ENCODE measurements at regions not wholly inside any gene's neighbourhood (a gene's known extent, or its start where the extent isn't known, plus 50 kb on each side); places are given as distances from the start of the nearest gene placed in this dataset.

- no peak for TF ChIP-seq CTCF (IDR thresholded peaks at IDR 0.05; ENCODE audit: low read length, missing control alignments)
- H3K4me3 ChIP-seq (replicated peaks; ENCODE audit: low read depth, low read length): no peak overlapping the region
- no peak for DNase-seq (ENCODE audit: low read depth)
These were observed 242.3 kb upstream of the COPS8 start for GRCh38 chr2:236843161-236843968.

- TF ChIP-seq CTCF (IDR thresholded peaks at IDR 0.05; ENCODE audit: low read length, missing control alignments): no peak
- no peak for DNase-seq (ENCODE audit: low read depth)
- no peak overlapping the region for H3K4me3 ChIP-seq (replicated peaks; ENCODE audit: low read depth, low read length)
These were observed 241.0 kb upstream of the COPS8 start for GRCh38 chr2:236844711-236845110.

GRCh38 chr2:236847023-236847422, 238.7 kb upstream of the COPS8 start:
- no peak overlapping the region for H3K4me3 ChIP-seq (replicated peaks; ENCODE audit: low read depth, low read length)
- DNase-seq (ENCODE audit: low read depth): no peak
- no peak for TF ChIP-seq CTCF (IDR thresholded peaks at IDR 0.05; ENCODE audit: low read length, missing control alignments)

GRCh38 chr2:236847538-236848263, 238.0 kb upstream of the COPS8 start:
- H3K4me3 ChIP-seq (replicated peaks; ENCODE audit: low read depth, low read length): no peak overlapping the region
- DNase-seq (ENCODE audit: low read depth): no peak
- no peak for TF ChIP-seq CTCF (IDR thresholded peaks at IDR 0.05; ENCODE audit: low read length, missing control alignments)

DNA sequence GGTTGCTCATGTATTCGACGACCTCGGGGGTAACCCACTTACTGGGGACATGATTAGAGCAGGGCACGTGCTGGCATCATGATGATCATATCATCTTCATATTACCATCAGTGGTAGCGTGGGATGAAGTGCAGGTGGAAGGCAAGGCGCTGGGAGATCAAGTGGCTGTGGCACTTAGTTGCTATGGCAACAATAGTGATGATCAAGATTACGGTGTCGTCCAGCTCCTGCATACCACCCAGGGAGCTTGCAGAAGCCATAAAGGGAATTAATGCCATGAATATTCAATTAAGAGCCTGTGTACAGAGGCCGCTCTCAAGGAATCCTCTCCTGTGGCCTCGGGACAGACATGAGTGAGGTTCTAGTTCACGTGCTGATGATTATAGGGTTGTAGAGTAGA, 237.2 kb upstream of the COPS8 start:
- no peak for TF ChIP-seq CTCF (IDR thresholded peaks at IDR 0.05; ENCODE audit: low read length, missing control alignments)
- no peak for DNase-seq (ENCODE audit: low read depth)
- no peak overlapping the region for H3K4me3 ChIP-seq (replicated peaks; ENCODE audit: low read depth, low read length)

DNA sequence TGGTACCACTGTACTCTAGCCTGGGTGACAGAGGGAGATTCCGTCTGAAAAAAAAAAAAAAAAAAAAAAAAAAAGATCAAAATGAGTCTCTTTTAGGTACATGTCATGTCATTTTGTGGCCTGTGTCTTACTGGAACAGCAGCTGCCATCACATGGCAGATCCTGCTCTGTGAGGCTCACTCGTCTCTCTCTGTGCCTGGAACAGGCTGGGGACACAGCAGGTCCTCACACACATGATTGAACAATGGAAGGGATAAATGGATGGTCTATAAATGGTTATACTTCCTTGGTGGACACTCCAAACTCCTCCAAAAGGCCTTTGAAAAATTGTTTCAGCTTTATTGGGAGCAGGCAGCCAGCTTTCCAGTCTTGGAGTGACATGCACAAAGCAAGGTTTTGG, 236.2 kb upstream of the COPS8 start:
- no peak for TF ChIP-seq CTCF (IDR thresholded peaks at IDR 0.05; ENCODE audit: low read length, missing control alignments)
- no peak for DNase-seq (ENCODE audit: low read depth)
- no peak overlapping the region for H3K4me3 ChIP-seq (replicated peaks; ENCODE audit: low read depth, low read length)

All from fibroblast of pulmonary artery (primary cell).